ENCODE measurements at regions not wholly inside any gene's neighbourhood (a gene's known extent, or its start where the extent isn't known, plus 50 kb on each side); places are given as distances from the start of the nearest gene placed in this dataset.
A peak's percentile ranks its signal among the peaks of the same experiment; 100 is the strongest.

DNA sequence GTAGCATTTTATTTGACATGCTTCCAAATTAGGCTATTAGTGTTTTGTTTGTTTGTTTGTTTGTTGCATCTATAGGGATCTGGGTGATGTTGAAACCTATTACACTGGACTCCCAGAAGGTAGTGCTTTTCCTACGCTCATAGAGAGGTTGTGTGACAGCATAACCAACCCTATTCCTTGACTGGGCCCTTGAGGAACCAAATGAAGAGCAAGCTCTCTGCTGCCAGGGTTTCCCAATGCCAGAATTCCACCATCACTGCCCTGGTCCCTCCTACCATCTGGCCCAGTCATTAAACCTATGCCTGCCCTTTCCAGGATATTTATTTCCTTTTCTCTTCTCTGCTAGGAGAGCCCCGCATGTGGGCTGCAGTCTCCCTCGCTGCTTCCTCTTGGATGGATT lies 210.6 kb downstream of the IRS2 start:
- no peak for DNase-seq
- H3K27me3 Mint-ChIP-seq (ENCODE audit: low read depth in 3 of 3): peaks cover 0 to 2% (median 0%) of the 10 kb centered on the region in 3 donors
- Histone ChIP-seq H3K9ac (ENCODE audit: insufficient read depth, low read length, poor library complexity, severe bottlenecking) (no peak overlapping the region), H3K27me3 (ENCODE audit: control insufficient read depth in 2 of 2, insufficient read depth in 2 of 2, low read length in 2 of 2) (no peaks in the 10 kb centered on the region), H3K4me3 (replicated peaks in 1 of 3; ENCODE audit: low read depth in 2 of 3, low read length in 3 of 3) (no peak overlapping the region), H2AFZ (ENCODE audit: insufficient read depth, low read depth, low read length, poor library complexity, severe bottlenecking) (no peak overlapping the region), H3K79me2 (ENCODE audit: insufficient read depth, low read length) (no peaks in the 10 kb centered on the region), H3K36me3 (replicated peaks in 1 of 2; ENCODE audit: control insufficient read depth in 1 of 2, insufficient read depth in 2 of 2, low read length in 2 of 2) (no peaks in the 10 kb centered on the region), H3K4me1 (ENCODE audit: control insufficient read depth in 1 of 2, insufficient read depth in 2 of 2, low read length in 2 of 2) (peaks cover 0 to 3% of the 10 kb centered on the region in 2 donors), H3K9me3 (replicated peaks in 1 of 2; ENCODE audit: control insufficient read depth in 1 of 2, insufficient read depth in 1 of 2, low read length in 2 of 2) (peaks cover 0 to 2% of the 10 kb centered on the region in 2 donors), H3K4me2 (replicated peaks; ENCODE audit: extremely low read depth, low read length, poor library complexity, severe bottlenecking) (no peak overlapping the region), H3K27ac (ENCODE audit: low read depth in 1 of 2, low read length in 2 of 2) (no peak overlapping the region), H4K20me1 (ENCODE audit: insufficient read depth, low read length) (no peaks in the 10 kb centered on the region)
- 100% methylated on average over 3 of the region's 3 CpGs for WGBS (ENCODE audit: insufficient coverage)
- no peaks in the 10 kb centered on the region for H3K36me3 Mint-ChIP-seq
- H3K9me3 Mint-ChIP-seq: peaks cover 0 to 9% (median 0%) of the 10 kb centered on the region in 7 donors
- TF ChIP-seq, protein P1, sequence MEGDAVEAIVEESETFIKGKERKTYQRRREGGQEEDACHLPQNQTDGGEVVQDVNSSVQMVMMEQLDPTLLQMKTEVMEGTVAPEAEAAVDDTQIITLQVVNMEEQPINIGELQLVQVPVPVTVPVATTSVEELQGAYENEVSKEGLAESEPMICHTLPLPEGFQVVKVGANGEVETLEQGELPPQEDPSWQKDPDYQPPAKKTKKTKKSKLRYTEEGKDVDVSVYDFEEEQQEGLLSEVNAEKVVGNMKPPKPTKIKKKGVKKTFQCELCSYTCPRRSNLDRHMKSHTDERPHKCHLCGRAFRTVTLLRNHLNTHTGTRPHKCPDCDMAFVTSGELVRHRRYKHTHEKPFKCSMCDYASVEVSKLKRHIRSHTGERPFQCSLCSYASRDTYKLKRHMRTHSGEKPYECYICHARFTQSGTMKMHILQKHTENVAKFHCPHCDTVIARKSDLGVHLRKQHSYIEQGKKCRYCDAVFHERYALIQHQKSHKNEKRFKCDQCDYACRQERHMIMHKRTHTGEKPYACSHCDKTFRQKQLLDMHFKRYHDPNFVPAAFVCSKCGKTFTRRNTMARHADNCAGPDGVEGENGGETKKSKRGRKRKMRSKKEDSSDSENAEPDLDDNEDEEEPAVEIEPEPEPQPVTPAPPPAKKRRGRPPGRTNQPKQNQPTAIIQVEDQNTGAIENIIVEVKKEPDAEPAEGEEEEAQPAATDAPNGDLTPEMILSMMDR (IDR thresholded peaks at IDR 0.05): no peak
- no peak overlapping the region for H3K4me3 Mint-ChIP-seq
- peak overlapping the region in 1 of 7 donors; percentile 25 for H3K27ac Mint-ChIP-seq
- peaks cover 7% of the 10 kb centered on the region for H3K4me1 Mint-ChIP-seq
- intact Hi-C loops (cut with micrococcal nuclease): no loop called here

DNA sequence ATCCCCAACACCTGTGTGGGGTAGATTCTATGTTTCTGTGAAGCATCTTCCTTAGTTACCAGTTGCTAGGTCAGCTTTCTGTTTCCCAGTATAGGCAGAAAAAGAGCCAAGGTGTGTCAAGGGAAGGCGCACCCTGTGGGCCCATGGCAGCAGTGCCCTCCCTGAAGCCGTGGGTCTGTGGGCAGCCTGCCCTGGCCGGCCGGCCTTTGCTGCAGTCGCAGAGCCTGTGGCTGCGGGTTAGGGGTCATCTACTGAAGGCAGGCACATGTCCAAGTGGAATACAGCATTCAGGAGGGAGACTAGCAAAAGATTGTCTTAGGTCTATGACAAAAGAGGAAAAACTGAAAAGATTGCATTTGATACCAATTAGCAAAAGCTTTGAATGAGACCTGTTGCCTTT lies 214.0 kb downstream of the IRS2 start:
- Histone ChIP-seq H3K79me2 (ENCODE audit: insufficient read depth, low read length) (no peaks in the 10 kb centered on the region), H3K36me3 (replicated peaks in 1 of 2; ENCODE audit: control insufficient read depth in 1 of 2, insufficient read depth in 2 of 2, low read length in 2 of 2) (no peaks in the 10 kb centered on the region), H3K27ac (ENCODE audit: low read depth in 1 of 2, low read length in 2 of 2) (no peak overlapping the region), H3K4me1 (ENCODE audit: control insufficient read depth in 1 of 2, insufficient read depth in 2 of 2, low read length in 2 of 2) (peaks cover 0 to 10% of the 10 kb centered on the region in 2 donors), H3K27me3 (ENCODE audit: control insufficient read depth in 2 of 2, insufficient read depth in 2 of 2, low read length in 2 of 2) (no peaks in the 10 kb centered on the region), H3K4me3 (replicated peaks in 1 of 3; ENCODE audit: low read depth in 2 of 3, low read length in 3 of 3) (no peak overlapping the region), H3K9ac (ENCODE audit: insufficient read depth, low read length, poor library complexity, severe bottlenecking) (no peak overlapping the region), H3K9me3 (replicated peaks in 1 of 2; ENCODE audit: control insufficient read depth in 1 of 2, insufficient read depth in 1 of 2, low read length in 2 of 2) (no peaks in the 10 kb centered on the region), H2AFZ (ENCODE audit: insufficient read depth, low read depth, low read length, poor library complexity, severe bottlenecking) (no peak overlapping the region), H4K20me1 (ENCODE audit: insufficient read depth, low read length) (no peaks in the 10 kb centered on the region), H3K4me2 (replicated peaks; ENCODE audit: extremely low read depth, low read length, poor library complexity, severe bottlenecking) (no peak overlapping the region)
- DNase-seq: no peak
- Mint-ChIP-seq H3K36me3 (no peaks in the 10 kb centered on the region), H3K4me3 (no peak overlapping the region), H3K27me3 (ENCODE audit: low read depth in 3 of 3) (peaks cover 0 to 2% (median 0%) of the 10 kb centered on the region in 3 donors), H3K4me1 (peaks cover 16% of the 10 kb centered on the region), H3K27ac (no peak overlapping the region), H3K9me3 (peaks cover 0 to 3% (median 0%) of the 10 kb centered on the region in 7 donors)
- intact Hi-C loops (cut with micrococcal nuclease): no loop called here
- 96% methylated on average over 6 of the region's 6 CpGs for WGBS (ENCODE audit: insufficient coverage)
- TF ChIP-seq, protein P1 (IDR thresholded peaks at IDR 0.05): no peak

All from CD14-positive monocyte (primary cell).